HL-60 (cell line): ENCODE measurements at regions not wholly inside any gene's neighbourhood (a gene's known extent, or its start where the extent isn't known, plus 50 kb on each side); places are given as distances from the start of the nearest gene placed in this dataset.

Experiments used
- GABPA ChIP-seq: IDR thresholded peaks from 2 replicates; pipeline ENCODE4 v1.6.1; 2012; ENCODE audit warnings: low read depth
- SPI1 ChIP-seq: IDR thresholded peaks from 2 replicates; pipeline ENCODE4 v1.6.1; 2012; ENCODE audit warnings: low read depth, mild to moderate bottlenecking, borderline replicate concordance
- TF ChIP-seq, protein P1 (sequence below): IDR thresholded peaks from one replicate; pipeline ENCODE4 v1.5.1; 2011; ENCODE audit warnings: low read length, control low read depth, inconsistent platforms; ENCODE audit not compliant: insufficient read depth

DNA sequence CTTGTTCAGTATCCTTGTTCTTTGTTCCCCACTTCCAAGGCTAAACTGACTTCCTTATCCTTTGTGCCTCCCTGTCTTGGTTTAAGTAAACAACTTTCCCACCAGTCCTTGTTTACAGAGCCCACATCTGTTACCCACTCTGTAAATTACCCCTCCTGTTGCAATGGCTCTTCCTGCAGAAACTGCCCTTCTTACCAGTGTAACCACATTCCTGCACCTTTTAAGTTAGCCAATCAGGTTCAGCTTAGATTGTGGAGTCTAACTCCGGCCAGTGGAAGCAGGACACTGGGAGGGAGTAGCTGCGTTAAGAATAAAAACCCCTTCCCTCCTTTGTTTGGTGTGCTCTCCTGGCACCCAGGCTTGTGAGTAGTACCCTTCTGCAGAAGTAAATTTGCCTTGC is 360.9 kb downstream of the PRDM5 start:
- TF ChIP-seq SPI1 (no peak), GABPA (no peak)
- TF ChIP-seq, protein P1, sequence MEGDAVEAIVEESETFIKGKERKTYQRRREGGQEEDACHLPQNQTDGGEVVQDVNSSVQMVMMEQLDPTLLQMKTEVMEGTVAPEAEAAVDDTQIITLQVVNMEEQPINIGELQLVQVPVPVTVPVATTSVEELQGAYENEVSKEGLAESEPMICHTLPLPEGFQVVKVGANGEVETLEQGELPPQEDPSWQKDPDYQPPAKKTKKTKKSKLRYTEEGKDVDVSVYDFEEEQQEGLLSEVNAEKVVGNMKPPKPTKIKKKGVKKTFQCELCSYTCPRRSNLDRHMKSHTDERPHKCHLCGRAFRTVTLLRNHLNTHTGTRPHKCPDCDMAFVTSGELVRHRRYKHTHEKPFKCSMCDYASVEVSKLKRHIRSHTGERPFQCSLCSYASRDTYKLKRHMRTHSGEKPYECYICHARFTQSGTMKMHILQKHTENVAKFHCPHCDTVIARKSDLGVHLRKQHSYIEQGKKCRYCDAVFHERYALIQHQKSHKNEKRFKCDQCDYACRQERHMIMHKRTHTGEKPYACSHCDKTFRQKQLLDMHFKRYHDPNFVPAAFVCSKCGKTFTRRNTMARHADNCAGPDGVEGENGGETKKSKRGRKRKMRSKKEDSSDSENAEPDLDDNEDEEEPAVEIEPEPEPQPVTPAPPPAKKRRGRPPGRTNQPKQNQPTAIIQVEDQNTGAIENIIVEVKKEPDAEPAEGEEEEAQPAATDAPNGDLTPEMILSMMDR = no peak
